Activated CD4-positive, CD25-positive, alpha-beta regulatory T cell treated with anti-CD3 and anti-CD28 coated beads, Interleukin-2, amount 50 U/mL, for 72 hours (primary cell): ENCODE measurements at regions not wholly inside any gene's neighbourhood (a gene's known extent, or its start where the extent isn't known, plus 50 kb on each side); places are given as distances from the start of the nearest gene placed in this dataset.
A peak's percentile ranks its signal among the peaks of the same experiment; 100 is the strongest.

ENCODE experiments used
- DNase-seq: peaks from one replicate; pipeline ENCODE4 v3.0.0; 2021

DNA sequence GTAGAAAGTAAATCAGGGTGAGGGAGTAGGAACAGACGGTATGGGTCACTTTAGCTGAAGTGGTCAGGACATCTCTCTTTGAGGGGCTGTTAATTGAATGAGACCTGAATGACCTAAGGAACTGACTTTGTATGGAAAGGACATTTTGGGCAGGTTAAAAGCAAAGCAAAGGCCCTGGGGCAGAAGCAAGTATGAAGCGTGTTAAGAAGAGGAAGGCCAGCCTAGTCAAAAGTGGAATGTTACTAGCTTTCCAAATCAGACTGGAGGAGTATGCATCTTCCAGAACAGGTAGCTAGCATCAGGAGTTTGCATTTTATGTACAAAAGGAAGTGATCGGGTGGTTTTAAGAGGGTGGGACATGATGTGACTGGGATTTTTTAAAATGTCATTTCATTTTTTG is 70.9 kb upstream of the PCGF5 start:
- no peak for DNase-seq

DNA sequence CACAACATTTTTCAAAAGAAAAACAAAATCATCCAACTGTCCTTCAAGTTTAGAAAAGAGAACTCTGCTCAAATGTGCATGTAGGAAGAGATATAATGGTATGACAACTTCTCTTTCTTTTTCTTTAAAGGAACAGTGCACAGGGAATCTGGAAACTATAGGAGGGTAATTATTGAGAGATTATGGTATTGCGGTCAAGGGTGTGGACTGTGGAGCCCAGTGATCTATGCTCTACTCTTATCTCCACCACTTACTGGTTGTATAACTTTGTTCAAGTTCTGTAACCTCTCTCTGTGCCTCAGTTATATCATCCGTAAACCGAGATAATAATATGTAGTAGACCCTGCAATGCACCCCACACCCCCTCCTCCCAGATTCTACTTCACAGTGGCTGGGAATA is 69.8 kb upstream of the PCGF5 start:
- DNase-seq: no peak

DNA sequence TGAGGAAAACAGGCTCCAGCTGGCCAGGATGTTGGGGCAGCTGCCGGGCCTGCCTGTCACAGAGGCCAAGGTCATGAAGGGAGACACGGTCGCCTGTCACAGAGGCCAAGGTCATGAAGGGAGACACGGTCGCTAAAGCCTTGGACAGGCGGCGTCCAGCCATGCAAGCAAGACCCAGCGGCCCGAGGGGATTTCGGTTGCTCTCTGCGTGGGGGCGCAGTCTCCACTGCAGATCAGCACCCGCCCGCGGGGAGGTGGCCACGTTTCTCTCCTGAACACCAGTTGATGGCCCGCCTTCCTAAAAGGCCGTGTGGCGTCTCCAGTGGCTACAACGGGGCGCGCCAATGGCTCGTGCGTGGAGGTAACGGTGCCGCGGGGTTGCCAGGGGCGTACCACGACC is 67.0 kb upstream of the PCGF5 start:
- DNase-seq: no peak

DNA sequence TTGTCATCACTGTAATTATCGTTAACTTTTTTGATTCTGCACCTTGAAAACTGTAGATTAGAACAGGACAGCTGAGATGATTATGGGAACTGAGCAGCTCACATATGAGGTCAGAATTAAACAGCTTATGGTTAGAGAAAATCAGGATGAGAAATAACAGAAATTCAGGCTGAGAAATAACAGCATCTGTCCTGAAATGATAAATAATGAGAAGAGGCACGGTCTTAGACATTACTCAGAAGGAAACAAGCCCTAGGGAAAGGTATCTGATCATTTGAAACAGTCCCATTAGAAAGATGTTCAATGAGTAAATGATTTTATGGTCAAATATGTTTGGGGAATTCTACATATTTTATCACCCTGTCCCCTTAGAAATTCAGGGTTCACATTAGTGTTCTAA is 65.6 kb upstream of the PCGF5 start:
- no peak for DNase-seq

DNA sequence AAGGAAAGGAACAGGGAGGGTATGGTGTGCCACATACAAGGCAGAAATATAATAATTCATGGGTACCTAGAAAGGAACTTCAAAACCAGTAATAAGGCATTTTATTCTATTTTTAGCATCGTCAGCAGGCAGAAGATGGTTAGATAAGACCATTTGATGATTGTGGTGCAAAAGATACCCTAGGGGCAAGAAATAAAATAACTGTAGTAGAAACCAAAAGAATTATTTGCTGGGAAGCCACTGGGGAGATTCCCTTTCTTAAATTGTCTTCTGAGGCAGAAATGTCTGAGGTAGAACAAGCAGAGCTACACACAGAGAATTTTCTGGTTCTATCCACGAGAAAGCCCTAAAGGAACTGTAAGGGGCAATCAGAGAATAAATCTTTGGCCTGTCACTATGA is 64.3 kb upstream of the PCGF5 start:
- no peak for DNase-seq

DNA sequence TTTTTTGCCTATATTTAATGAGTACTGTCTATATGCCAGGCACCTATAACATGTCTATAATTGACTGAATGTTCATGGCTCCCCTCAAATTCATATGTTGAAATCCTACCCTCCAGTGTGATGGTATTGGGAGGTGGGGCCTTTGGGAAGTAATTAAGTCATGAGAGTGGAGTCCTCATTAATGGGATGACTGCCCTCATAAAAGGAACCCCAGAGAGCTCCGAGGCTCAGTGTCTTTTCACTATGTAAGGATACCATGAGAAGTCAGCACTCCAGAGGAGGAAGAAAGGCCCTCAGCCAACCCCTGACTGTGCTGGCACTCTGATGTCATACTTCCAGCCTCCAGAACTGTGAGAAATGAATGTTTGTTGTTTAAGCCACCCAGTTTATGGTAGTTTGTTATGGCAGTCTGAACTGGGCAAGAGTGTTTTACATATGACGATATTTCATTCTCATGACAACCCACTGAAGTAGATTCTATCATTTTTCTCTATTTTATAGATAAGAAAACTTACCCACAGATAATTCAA is 61.1 kb upstream of the PCGF5 start:
- DNase-seq: no peak

DNA sequence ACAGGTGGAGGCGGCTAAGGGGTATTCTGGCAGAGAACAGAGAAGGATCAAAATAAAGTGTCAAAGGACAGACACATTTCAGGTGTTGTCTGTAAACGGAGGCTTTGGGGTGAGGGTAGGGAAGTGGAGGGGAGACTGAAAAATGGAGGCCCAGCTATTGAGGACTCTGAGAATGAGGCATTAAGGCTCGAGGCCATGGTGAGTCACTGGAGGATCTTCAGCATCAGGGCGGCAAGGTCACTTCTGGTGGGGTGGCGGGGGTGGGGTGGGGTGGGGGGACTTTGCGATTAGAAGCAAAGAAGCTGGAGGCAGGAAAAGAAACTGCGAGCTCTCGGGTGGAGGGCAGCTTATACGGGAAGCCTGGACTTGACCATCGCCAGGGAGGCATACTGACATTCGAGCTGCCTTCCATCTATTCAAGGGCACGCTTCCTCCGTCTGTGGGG is 58.4 kb upstream of the PCGF5 start:
- DNase-seq: peak; percentile 35

DNA sequence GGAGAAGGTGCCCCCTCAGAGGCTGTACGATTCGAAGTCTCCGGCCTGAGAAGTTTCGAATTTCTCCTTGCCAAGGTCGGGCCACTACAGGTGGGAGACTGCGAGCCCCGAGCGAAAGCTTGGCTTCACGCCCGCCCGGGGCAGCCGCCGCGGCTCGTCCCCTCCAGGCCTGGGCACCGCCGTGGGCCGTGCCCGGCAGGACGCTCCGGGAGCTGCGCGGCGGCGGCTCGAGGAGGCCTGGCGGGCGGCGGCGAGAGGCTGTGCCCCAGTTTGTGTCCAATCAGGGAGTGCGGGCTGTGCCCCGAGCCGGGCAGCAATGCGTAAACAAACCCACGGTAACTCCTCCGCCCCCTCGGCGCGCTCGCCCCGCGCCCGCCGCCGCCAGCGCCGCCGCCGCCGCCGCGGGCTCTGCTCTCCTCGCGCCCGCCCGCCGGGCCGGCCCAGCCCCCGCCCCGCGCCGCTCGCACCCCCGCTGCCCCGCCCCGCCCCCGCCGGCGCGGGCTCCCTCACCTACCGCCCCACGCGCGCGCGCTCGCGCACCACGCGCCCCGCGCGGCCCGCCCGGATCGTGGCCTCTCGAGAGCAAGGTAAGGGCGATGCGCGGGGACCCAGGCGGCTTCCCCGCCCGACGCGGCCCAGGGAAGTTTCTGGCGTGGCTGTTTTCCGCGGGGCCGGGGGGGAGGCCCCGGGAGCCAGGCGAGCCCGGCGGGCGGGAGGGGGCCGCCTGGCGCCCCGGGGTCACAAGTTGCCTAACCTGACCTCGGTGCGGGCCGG is 57.8 kb upstream of the PCGF5 start:
- peak; percentile 80 for DNase-seq

DNA sequence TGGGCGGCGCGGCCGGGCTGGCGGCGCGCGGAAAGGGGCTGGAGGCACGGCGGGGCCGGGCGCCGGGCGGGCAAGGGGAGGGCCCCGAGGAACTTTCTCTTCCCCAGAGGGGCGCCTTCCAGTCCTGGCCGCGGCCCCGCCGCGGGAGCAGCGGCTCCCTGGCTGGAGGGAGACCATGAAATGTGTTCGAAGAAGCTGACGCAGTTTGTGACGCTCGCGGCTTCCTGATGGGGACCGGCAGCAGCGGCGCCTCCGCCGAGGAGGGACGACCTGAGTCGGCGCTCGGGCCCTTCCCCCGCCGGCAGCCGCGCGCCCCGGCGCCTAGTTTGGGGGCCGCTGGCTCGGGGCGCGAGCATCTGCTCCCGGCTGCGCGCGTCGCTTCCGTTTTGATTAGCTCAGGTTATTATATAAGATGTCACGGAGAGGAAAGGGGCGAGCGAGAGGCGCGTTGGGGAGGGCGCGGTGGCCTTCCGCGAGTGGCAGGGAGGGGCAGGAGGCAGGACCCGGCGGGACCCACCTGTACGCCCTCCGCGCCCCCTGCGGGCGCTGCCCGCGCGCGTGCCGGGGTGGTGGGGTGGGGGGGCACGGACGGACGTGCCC is 57.1 kb upstream of the PCGF5 start:
- DNase-seq: peak; percentile 73

DNA sequence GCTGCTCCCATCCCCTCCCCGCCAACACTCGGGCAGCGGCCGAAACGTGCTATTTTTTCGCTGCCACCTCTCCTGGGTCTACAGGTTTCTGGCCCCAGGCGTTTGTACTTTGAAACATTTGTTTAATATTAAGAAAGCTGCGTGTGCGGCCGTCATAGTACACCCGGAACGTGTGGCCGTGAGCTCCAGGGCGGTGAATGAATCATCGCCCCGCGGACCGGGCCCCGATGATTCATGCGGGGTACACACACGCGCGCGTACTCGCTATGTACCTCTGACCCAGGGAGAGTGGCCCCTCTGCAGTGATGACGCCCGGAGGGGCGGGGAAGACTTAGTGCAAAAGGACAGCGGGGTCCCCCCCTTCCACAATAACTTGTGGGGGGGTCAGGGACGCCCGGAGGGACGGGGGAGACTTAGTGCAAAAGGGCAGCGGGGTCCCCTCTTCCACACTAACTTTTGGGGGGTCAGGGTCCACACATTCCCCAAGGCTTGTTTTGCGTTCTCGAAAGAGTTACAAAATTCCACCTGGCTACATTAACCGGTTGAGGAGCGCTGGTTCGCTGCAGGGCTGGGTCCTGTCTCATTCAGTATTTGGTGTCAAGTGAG is 56.5 kb upstream of the PCGF5 start:
- peak; percentile 70 for DNase-seq

DNA sequence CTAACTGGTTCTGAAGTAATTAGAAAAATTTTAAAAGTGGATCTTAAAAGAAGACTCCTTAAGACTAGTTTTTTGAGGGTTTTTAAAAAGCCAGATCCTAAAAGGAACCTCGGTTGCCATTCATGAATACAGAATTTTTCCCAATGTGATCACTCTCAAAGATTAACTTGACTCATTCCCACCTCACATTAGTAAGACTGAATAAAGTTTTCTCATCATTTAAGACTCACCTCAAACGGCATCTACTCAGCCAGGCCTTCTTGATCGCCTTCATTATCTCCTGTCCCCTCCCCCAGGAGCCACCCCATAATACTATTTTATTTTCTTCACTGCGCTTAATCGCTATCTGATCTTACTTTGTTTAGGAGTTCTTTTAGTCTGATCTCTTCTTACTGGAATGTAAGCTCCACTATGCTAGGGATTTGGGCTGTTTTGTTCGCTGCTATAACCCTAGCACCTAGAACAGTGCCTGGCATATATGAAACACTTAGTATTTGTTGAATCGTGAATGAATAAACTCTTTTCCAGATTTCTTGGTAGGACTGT is 55.9 kb upstream of the PCGF5 start:
- DNase-seq: no peak

DNA sequence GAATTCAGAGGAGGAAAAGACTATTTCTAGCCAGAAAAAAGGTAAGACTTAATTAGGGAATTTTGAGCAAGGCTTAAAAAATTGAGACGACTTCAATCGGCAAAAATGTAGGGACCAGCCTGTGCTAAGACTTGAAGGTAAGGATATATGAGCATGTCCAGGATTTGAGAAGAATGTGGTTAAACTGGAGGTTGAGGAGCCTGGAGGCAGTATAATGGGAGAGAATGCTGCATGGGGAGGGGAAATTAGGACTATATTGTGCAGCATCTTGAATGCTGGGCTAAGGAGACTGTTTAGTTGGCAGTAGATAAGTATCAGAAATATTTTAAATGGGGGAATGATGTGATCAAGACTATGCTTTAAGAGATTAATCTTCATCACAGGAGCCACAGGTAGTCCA is 53.1 kb upstream of the PCGF5 start:
- DNase-seq: no peak

DNA sequence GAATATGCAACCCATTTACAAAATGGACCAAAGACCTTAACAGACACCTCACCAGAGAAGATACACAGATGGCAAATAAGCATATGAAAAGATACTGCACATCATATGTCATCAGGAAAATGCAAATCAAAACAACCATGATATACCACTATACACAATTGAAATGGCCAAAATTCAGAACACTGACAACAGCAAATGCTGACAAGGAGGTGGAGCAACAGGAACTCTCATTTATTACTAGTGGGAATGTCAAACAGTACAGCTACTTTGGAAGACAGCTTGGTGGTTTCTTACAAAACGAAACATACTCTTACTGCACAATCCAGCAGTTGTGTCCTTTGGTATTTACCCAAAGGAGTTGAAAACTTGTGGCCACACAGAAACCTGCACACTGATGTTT is 50.0 kb upstream of the PCGF5 start:
- no peak for DNase-seq
